OCI-LY1 (cell line): ENCODE measurements at regions not wholly inside any gene's neighbourhood (a gene's known extent, or its start where the extent isn't known, plus 50 kb on each side); places are given as distances from the start of the nearest gene placed in this dataset.

Source experiments
- H2AFZ ChIP-seq: fragments of 200-600 bp; sonication (generic), shearing (Covaris generic); 2 replicates; pipeline ENCODE4 v1.6.0; 2014; ENCODE audit warnings: antibody characterized with exemption, mild to moderate bottlenecking, low read length
- H3F3A ChIP-seq: fragments of 200-600 bp; sonication (generic), shearing (Covaris generic); 2 replicates; pipeline ENCODE4 v1.6.0; 2014; ENCODE audit warnings: mild to moderate bottlenecking, antibody characterized with exemption, low read length, moderate library complexity; ENCODE audit not compliant: insufficient read depth
- H3K27ac ChIP-seq: fragments of 200-600 bp; sonication (generic); 2 replicates; pipeline ENCODE4 v1.5.1; 2014; ENCODE audit warnings: low read length, mixed run types, mild to moderate bottlenecking, low read depth; ENCODE audit not compliant: poor library complexity, severe bottlenecking
- H3K27me3 ChIP-seq: fragments of 200-600 bp; sonication (generic); 2 replicates; pipeline ENCODE4 v1.6.0; 2014; ENCODE audit warnings: antibody characterized with exemption, mild to moderate bottlenecking, low read length, moderate library complexity; ENCODE audit not compliant: insufficient read depth
- H3K36me3 ChIP-seq: fragments of 200-600 bp; sonication (generic); 2 replicates; pipeline ENCODE4 v1.6.1; 2014; ENCODE audit warnings: mild to moderate bottlenecking, antibody characterized with exemption, low read length, moderate library complexity, mixed read lengths; ENCODE audit not compliant: insufficient read depth
- H3K4me1 ChIP-seq: fragments of 200-600 bp; sonication (generic); 2 replicates; pipeline ENCODE4 v1.5.1; 2014; ENCODE audit warnings: mild to moderate bottlenecking, low read length, moderate library complexity; ENCODE audit not compliant: insufficient read depth, severe bottlenecking
- H3K4me2 ChIP-seq: fragments of 200-600 bp; sonication (generic), shearing (Covaris generic); 2 replicates; pipeline ENCODE4 v1.6.1; 2014; ENCODE audit warnings: low read length
- H3K4me3 ChIP-seq: fragments of 200-600 bp; sonication (generic); 2 replicates; pipeline ENCODE4 v1.5.1; 2014; ENCODE audit warnings: low read length, low read depth, mild to moderate bottlenecking, mixed read lengths; ENCODE audit not compliant: poor library complexity, severe bottlenecking
- H3K79me2 ChIP-seq: fragments of 200-600 bp; shearing (Covaris generic); 2 replicates; pipeline ENCODE4 v1.6.1; 2016; ENCODE audit warnings: mixed run types, low read length, mixed read lengths; ENCODE audit not compliant: insufficient read depth
- H3K9ac ChIP-seq: fragments of 200-600 bp; sonication (generic), shearing (Covaris generic); 2 replicates; pipeline ENCODE4 v1.6.1; 2014; ENCODE audit warnings: mild to moderate bottlenecking, low read length, mixed read lengths
- H3K9me2 ChIP-seq: fragments of 200-600 bp; sonication (generic), shearing (Covaris generic); 2 replicates; pipeline ENCODE4 v1.6.1; 2014; ENCODE audit warnings: low read depth, mild to moderate bottlenecking, low read length, mixed read lengths
- H3K9me3 ChIP-seq: fragments of 200-600 bp; shearing (Covaris generic); 2 replicates; pipeline ENCODE4 v1.6.1; 2014; ENCODE audit warnings: low read length, mixed read lengths
- H4K20me1 ChIP-seq: fragments of 200-600 bp; sonication (generic), shearing (Covaris generic); 2 replicates; pipeline ENCODE4 v1.6.0; 2016; ENCODE audit warnings: mild to moderate bottlenecking, low read length; ENCODE audit not compliant: insufficient read depth
- CTCF ChIP-seq: fragments of 200-600 bp; sonication (generic), shearing (Covaris generic); IDR thresholded peaks from 2 replicates; pipeline ENCODE4 v1.5.1; 2017; ENCODE audit warnings: mild to moderate bottlenecking, antibody characterized with exemption, low read length, moderate library complexity, mixed read lengths
- EZH2 ChIP-seq: fragments of 200-600 bp; sonication (generic), shearing (Covaris generic); IDR thresholded peaks from 2 replicates; pipeline ENCODE4 v1.8.0; 2017; ENCODE audit warnings: borderline replicate concordance, mixed run types, mild to moderate bottlenecking, antibody characterized with exemption, low read length, moderate library complexity, mixed read lengths

- no peak overlapping the region for H3K4me2 ChIP-seq
- H3F3A ChIP-seq = no peaks in the 10 kb centered on the region
- no peaks in the 10 kb centered on the region for H3K4me1 ChIP-seq
These were observed 324.2 kb downstream of the BMP2 start for GRCh38 chr20:7091655-7092054.

GRCh38 chr20:7094438-7094997 lies 327.0 kb downstream of the BMP2 start:
- Histone ChIP-seq H3K4me1 (no peaks in the 10 kb centered on the region), H4K20me1 (no peaks in the 10 kb centered on the region), H3K27me3 (no peaks in the 10 kb centered on the region), H2AFZ (no peak overlapping the region), H3K36me3 (no peaks in the 10 kb centered on the region), H3K27ac (no peak overlapping the region), H3K9me3 (no peaks in the 10 kb centered on the region), H3F3A (no peaks in the 10 kb centered on the region), H3K9ac (no peak overlapping the region), H3K79me2 (no peaks in the 10 kb centered on the region), H3K4me3 (no peak overlapping the region), H3K4me2 (no peak overlapping the region), H3K9me2 (no peaks in the 10 kb centered on the region)
- TF ChIP-seq EZH2 (no peak), CTCF (peak; percentile 94)

More at GRCh38 chr20:7091655-7092054, 324.2 kb downstream of the BMP2 start:
- H3K36me3 ChIP-seq = no peaks in the 10 kb centered on the region
- no peak overlapping the region for H2AFZ ChIP-seq
- TF ChIP-seq CTCF (no peak), EZH2 (no peak)
- H3K9ac ChIP-seq = no peak overlapping the region
- H3K27me3 ChIP-seq = no peaks in the 10 kb centered on the region
- no peaks in the 10 kb centered on the region for H3K79me2 ChIP-seq
- no peaks in the 10 kb centered on the region for H3K9me2 ChIP-seq
- H3K27ac ChIP-seq = no peak overlapping the region
- no peaks in the 10 kb centered on the region for H3K9me3 ChIP-seq
- H3K4me3 ChIP-seq = no peak overlapping the region
- H4K20me1 ChIP-seq = no peaks in the 10 kb centered on the region

GRCh38 chr20:7106910-7107309 lies 339.4 kb downstream of the BMP2 start:
- Histone ChIP-seq H4K20me1 (no peaks in the 10 kb centered on the region), H3K4me1 (no peaks in the 10 kb centered on the region), H3K9me3 (no peaks in the 10 kb centered on the region), H2AFZ (no peak overlapping the region), H3K9ac (no peak overlapping the region), H3K4me3 (no peak overlapping the region), H3K36me3 (no peaks in the 10 kb centered on the region), H3K27ac (no peak overlapping the region), H3K4me2 (no peak overlapping the region), H3K79me2 (no peaks in the 10 kb centered on the region), H3F3A (no peaks in the 10 kb centered on the region), H3K27me3 (no peaks in the 10 kb centered on the region), H3K9me2 (no peaks in the 10 kb centered on the region)
- TF ChIP-seq CTCF (no peak), EZH2 (no peak)
